Peyer's patch (tissue), 4 donors: ENCODE measurements at regions not wholly inside any gene's neighbourhood (a gene's known extent, or its start where the extent isn't known, plus 50 kb on each side); places are given as distances from the start of the nearest gene placed in this dataset.

Source experiments
- POLR2A ChIP-seq, 2 donors: fragments of 450-650 bp; IDR thresholded peaks; one replicate each; pipeline ENCODE4 v1.5.1; 2017; ENCODE audit warnings: antibody characterized with exemption in 2 of 2, mild to moderate bottlenecking in 2 of 2, moderate library complexity in 2 of 2
- TF ChIP-seq, protein P1 (sequence below), 6 experiments: fragments of 450-650 bp in 4 of 6; fragments of 200-600 bp in 2 of 6; sonication (generic) in 1 of 6; IDR thresholded peaks; one replicate each; pipeline ENCODE4 v1.5.1; 2017 to 2019; ENCODE audit warnings: antibody characterized with exemption in 6 of 6, mild to moderate bottlenecking in 3 of 6, moderate library complexity in 1 of 6

DNA sequence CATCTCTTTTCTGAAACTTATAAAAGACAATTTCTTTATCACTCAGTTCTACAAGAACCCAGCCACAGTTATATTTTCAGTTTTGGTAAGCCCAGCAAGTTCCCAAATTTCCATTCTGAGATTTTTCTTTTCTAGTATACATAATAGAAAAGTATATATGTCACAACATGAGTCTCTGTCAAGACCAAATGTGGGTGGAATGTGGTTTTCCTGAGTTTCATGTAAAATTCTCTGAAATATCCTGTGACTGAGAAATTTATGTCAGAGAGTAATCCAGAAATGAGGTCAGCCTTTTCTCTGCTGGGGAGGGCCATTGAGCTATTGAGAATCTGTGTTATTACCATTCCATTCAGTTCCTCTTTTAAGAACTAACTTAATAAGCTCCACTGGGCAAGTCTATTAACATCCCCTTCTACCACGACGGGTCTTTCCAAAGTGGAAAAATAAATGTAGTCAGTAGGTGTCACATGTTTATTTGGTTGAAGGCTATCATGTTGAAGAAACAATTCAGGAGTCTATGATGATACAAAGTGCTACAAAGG lies 100.7 kb upstream of the HMGN3 start:
- no peak for TF ChIP-seq POLR2A (IDR thresholded peaks at IDR 0.05)
- TF ChIP-seq, protein P1, sequence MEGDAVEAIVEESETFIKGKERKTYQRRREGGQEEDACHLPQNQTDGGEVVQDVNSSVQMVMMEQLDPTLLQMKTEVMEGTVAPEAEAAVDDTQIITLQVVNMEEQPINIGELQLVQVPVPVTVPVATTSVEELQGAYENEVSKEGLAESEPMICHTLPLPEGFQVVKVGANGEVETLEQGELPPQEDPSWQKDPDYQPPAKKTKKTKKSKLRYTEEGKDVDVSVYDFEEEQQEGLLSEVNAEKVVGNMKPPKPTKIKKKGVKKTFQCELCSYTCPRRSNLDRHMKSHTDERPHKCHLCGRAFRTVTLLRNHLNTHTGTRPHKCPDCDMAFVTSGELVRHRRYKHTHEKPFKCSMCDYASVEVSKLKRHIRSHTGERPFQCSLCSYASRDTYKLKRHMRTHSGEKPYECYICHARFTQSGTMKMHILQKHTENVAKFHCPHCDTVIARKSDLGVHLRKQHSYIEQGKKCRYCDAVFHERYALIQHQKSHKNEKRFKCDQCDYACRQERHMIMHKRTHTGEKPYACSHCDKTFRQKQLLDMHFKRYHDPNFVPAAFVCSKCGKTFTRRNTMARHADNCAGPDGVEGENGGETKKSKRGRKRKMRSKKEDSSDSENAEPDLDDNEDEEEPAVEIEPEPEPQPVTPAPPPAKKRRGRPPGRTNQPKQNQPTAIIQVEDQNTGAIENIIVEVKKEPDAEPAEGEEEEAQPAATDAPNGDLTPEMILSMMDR (IDR thresholded peaks at IDR 0.05): no peak
